ENCODE measurements at regions not wholly inside any gene's neighbourhood (a gene's known extent, or its start where the extent isn't known, plus 50 kb on each side); places are given as distances from the start of the nearest gene placed in this dataset.

DNA sequence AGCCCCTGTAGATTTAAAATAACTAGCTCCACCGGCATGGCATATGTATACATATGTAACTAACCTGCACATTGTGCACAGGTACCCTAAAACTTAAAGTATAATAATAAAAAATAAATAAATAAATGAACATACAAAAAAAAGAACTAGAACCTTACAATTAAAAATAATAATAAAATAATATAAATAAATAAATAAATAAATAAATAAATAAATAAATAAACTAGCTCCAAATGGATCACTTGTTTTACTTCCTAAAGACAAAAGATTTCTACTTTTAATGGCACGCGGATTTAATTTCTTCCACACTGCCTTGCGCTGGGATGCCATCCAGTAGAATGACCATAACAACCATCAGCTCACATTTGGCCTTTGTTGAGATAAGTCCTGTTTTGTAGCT lies 141.0 kb upstream of the NRSN1 start:
- no peak for TF ChIP-seq POLR2A (IDR thresholded peaks at IDR 0.05)
- TF ChIP-seq, protein P1, sequence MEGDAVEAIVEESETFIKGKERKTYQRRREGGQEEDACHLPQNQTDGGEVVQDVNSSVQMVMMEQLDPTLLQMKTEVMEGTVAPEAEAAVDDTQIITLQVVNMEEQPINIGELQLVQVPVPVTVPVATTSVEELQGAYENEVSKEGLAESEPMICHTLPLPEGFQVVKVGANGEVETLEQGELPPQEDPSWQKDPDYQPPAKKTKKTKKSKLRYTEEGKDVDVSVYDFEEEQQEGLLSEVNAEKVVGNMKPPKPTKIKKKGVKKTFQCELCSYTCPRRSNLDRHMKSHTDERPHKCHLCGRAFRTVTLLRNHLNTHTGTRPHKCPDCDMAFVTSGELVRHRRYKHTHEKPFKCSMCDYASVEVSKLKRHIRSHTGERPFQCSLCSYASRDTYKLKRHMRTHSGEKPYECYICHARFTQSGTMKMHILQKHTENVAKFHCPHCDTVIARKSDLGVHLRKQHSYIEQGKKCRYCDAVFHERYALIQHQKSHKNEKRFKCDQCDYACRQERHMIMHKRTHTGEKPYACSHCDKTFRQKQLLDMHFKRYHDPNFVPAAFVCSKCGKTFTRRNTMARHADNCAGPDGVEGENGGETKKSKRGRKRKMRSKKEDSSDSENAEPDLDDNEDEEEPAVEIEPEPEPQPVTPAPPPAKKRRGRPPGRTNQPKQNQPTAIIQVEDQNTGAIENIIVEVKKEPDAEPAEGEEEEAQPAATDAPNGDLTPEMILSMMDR (IDR thresholded peaks at IDR 0.05): no peak
- TF ChIP-seq POLR2AphosphoS5 (IDR thresholded peaks at IDR 0.05): no peak

Measured in stomach (tissue), 4 donors.